DMS79 treated with DMSO at 0.1 percent for 48 hours (cell line): ENCODE measurements at regions not wholly inside any gene's neighbourhood (a gene's known extent, or its start where the extent isn't known, plus 50 kb on each side); places are given as distances from the start of the nearest gene placed in this dataset.

Experiments
- DNase-seq: peaks from one replicate; lab custom pipeline; 2025; lab: John Stamatoyannopoulos, UW

- no peak for DNase-seq
Measured at GRCh38 chr10:131735577-131735976, 165.2 kb upstream of the PPP2R2D start.

- DNase-seq: no peak
Measured at GRCh38 chr10:131736321-131736980, 164.4 kb upstream of the PPP2R2D start.

- DNase-seq: no peak
Measured at GRCh38 chr10:131737543-131738395, 163.0 kb upstream of the PPP2R2D start.

GRCh38 chr10:131738396-131738735 lies 162.4 kb upstream of the PPP2R2D start:
- no peak for DNase-seq

- DNase-seq: no peak
Measured at GRCh38 chr10:131739206-131739605, 161.6 kb upstream of the PPP2R2D start.

- no peak for DNase-seq
Measured at GRCh38 chr10:131742500-131742951, 158.3 kb upstream of the PPP2R2D start.

GRCh38 chr10:131743190-131744151 lies 157.3 kb upstream of the PPP2R2D start:
- DNase-seq: no peak

GRCh38 chr10:131744346-131744745 lies 156.5 kb upstream of the PPP2R2D start:
- no peak for DNase-seq

GRCh38 chr10:131745591-131745990 lies 155.2 kb upstream of the PPP2R2D start:
- DNase-seq: no peak

- no peak for DNase-seq
Measured at GRCh38 chr10:131746241-131746711, 154.5 kb upstream of the PPP2R2D start.

GRCh38 chr10:131746785-131747184 lies 154.0 kb upstream of the PPP2R2D start:
- no peak for DNase-seq

GRCh38 chr10:131747251-131747650 lies 153.6 kb upstream of the PPP2R2D start:
- DNase-seq: no peak

GRCh38 chr10:131747791-131748190 lies 153.0 kb upstream of the PPP2R2D start:
- DNase-seq: no peak

- no peak for DNase-seq
Measured at GRCh38 chr10:131748191-131748590, 152.6 kb upstream of the PPP2R2D start.

GRCh38 chr10:131748831-131749766 lies 151.7 kb upstream of the PPP2R2D start:
- peak; percentile 20 for DNase-seq

GRCh38 chr10:131749767-131750142 lies 151.1 kb upstream of the PPP2R2D start:
- DNase-seq: peak; percentile 20

- no peak for DNase-seq
Measured at GRCh38 chr10:131750171-131750895, 150.5 kb upstream of the PPP2R2D start.

GRCh38 chr10:131750973-131751826 lies 149.6 kb upstream of the PPP2R2D start:
- DNase-seq: no peak
